ENCODE measurements at regions not wholly inside any gene's neighbourhood (a gene's known extent, or its start where the extent isn't known, plus 50 kb on each side); places are given as distances from the start of the nearest gene placed in this dataset.

GRCh38 chr14:71338153-71338552 is 430.9 kb downstream of the PCNX1 start:
- H3K27me3 ChIP-seq (ENCODE audit: low read length), result no peaks in the 10 kb centered on the region
- TF ChIP-seq CTCF (conservative IDR thresholded peaks at IDR 0.05; ENCODE audit: low read depth, low read length), result no peak
- no peak for TF ChIP-seq EZH2phosphoT487 (IDR thresholded peaks at IDR 0.05; ENCODE audit: borderline replicate concordance, low read length)
- no peak for TF ChIP-seq EZH2 (IDR thresholded peaks at IDR 0.05; ENCODE audit: low read length, unreplicated experiment)
- no peak overlapping the region for H3K9ac ChIP-seq (ENCODE audit: low read length)
- H3K9me2 ChIP-seq (replicated peaks; ENCODE audit: low read length), result no peaks in the 10 kb centered on the region
- H3K4me3 ChIP-seq (ENCODE audit: low read length), result no peak overlapping the region
- DNase-seq (no peak), ATAC-seq (no peak)
- no peaks in the 10 kb centered on the region for H3F3A ChIP-seq (ENCODE audit: low read length, unreplicated experiment)
- CTCF ChIA-PET, result no interaction called here
- BruUV-seq (replicated peaks), result no TSS peak
- POLR2A ChIA-PET (ENCODE audit: unreplicated experiment), result interaction anchor here (0.6 to 0.7 kb wide), 2 partner anchors 124 to 164 kb away, joined by 3 to 4 read pairs; no protein-coding TSS in a partner anchor
- no peak overlapping the region for H2AFZ ChIP-seq (ENCODE audit: low read length)
- H3K36me3 ChIP-seq (ENCODE audit: low read depth, low read length), result peaks cover 17% of the 10 kb centered on the region
- no peak overlapping the region for H3K4me2 ChIP-seq (ENCODE audit: low read length)
- intact Hi-C loops (cut with micrococcal nuclease), result no loop called here
- no peak overlapping the region for H3K27ac ChIP-seq (ENCODE audit: low read length)
- peaks cover 28% of the 10 kb centered on the region for H4K20me1 ChIP-seq (ENCODE audit: low read length)
- no peaks in the 10 kb centered on the region for H3K4me1 ChIP-seq (ENCODE audit: insufficient read depth, low read length)
- H3K79me2 ChIP-seq (ENCODE audit: low read length), result peaks cover 98% of the 10 kb centered on the region
- H3K9me3 ChIP-seq (ENCODE audit: low read length), result no peaks in the 10 kb centered on the region

GRCh38 chr14:71339650-71340415 is 432.6 kb downstream of the PCNX1 start:
- Histone ChIP-seq H4K20me1 (ENCODE audit: low read length) (peaks cover 28% of the 10 kb centered on the region), H3K4me2 (ENCODE audit: low read length) (no peak overlapping the region), H3K4me1 (ENCODE audit: insufficient read depth, low read length) (no peaks in the 10 kb centered on the region), H3K36me3 (ENCODE audit: low read depth, low read length) (peaks cover 13% of the 10 kb centered on the region; the same call in 1 of the 2 replicates), H3K27ac (ENCODE audit: low read length) (no peak overlapping the region), H3K4me3 (ENCODE audit: low read length) (no peak overlapping the region), H3K9ac (ENCODE audit: low read length) (no peak overlapping the region), H3K9me2 (replicated peaks; ENCODE audit: low read length) (no peaks in the 10 kb centered on the region), H3K27me3 (ENCODE audit: low read length) (no peaks in the 10 kb centered on the region), H2AFZ (ENCODE audit: low read length) (no peak overlapping the region), H3K9me3 (ENCODE audit: low read length) (no peaks in the 10 kb centered on the region), H3F3A (ENCODE audit: low read length, unreplicated experiment) (no peaks in the 10 kb centered on the region), H3K79me2 (ENCODE audit: low read length) (peaks cover 98% of the 10 kb centered on the region)
- TF ChIP-seq EZH2phosphoT487 (IDR thresholded peaks at IDR 0.05; ENCODE audit: borderline replicate concordance, low read length) (no peak), EZH2 (IDR thresholded peaks at IDR 0.05; ENCODE audit: low read length, unreplicated experiment) (no peak), CTCF (conservative IDR thresholded peaks at IDR 0.05; ENCODE audit: low read depth, low read length) (no peak)
- no TSS peak for BruUV-seq (replicated peaks)
- ChIA-PET POLR2A (ENCODE audit: unreplicated experiment) (no interaction called here), CTCF (no interaction called here)
- no peak for ATAC-seq
- intact Hi-C loops (cut with micrococcal nuclease), result no loop called here
- DNase-seq, result no peak

- Histone ChIP-seq H3K4me1 (ENCODE audit: insufficient read depth, low read length) (no peaks in the 10 kb centered on the region), H3K9me3 (ENCODE audit: low read length) (no peaks in the 10 kb centered on the region), H3F3A (ENCODE audit: low read length, unreplicated experiment) (no peaks in the 10 kb centered on the region), H3K9ac (ENCODE audit: low read length) (no peak overlapping the region), H3K27me3 (ENCODE audit: low read length) (no peaks in the 10 kb centered on the region), H4K20me1 (ENCODE audit: low read length) (peaks cover 28% of the 10 kb centered on the region), H3K36me3 (ENCODE audit: low read depth, low read length) (peaks cover 10% of the 10 kb centered on the region; the same call in 1 of the 2 replicates), H3K9me2 (replicated peaks; ENCODE audit: low read length) (no peaks in the 10 kb centered on the region), H3K27ac (ENCODE audit: low read length) (no peak overlapping the region), H3K4me2 (ENCODE audit: low read length) (no peak overlapping the region), H3K79me2 (ENCODE audit: low read length) (peaks cover 95% of the 10 kb centered on the region), H3K4me3 (ENCODE audit: low read length) (no peak overlapping the region), H2AFZ (ENCODE audit: low read length) (no peak overlapping the region)
- ATAC-seq (no peak), DNase-seq (no peak)
- TF ChIP-seq EZH2phosphoT487 (IDR thresholded peaks at IDR 0.05; ENCODE audit: borderline replicate concordance, low read length) (no peak), EZH2 (IDR thresholded peaks at IDR 0.05; ENCODE audit: low read length, unreplicated experiment) (no peak), CTCF (conservative IDR thresholded peaks at IDR 0.05; ENCODE audit: low read depth, low read length) (no peak)
- ChIA-PET CTCF (interaction anchor here (0.7 kb wide), 1 partner anchor 399 kb away, joined by 3 read pairs; no protein-coding TSS in a partner anchor), POLR2A (ENCODE audit: unreplicated experiment) (no interaction called here)
- intact Hi-C loops (cut with micrococcal nuclease), result no loop called here
- no TSS peak for BruUV-seq (replicated peaks)
These were observed 433.9 kb downstream of the PCNX1 start for GRCh38 chr14:71341156-71341555.
